A549 (cell line): ENCODE measurements at regions not wholly inside any gene's neighbourhood (a gene's known extent, or its start where the extent isn't known, plus 50 kb on each side); places are given as distances from the start of the nearest gene placed in this dataset.

Source experiments
- CTCF ChIP-seq: fragments of >200 bp; sonication (Bioruptor Twin); formaldehyde crosslinking; IDR thresholded peaks from 3 replicates; pipeline ENCODE4 v1.5.1; 2016
- JUN ChIP-seq, 2 experiments: fragments of >200 bp; sonication (Bioruptor Twin); formaldehyde crosslinking; IDR thresholded peaks; 2 replicates in 1 of 2; 3 replicates in 1 of 2; pipeline ENCODE4 v1.6.1; 2016 to 2017

- no peak for TF ChIP-seq CTCF
- TF ChIP-seq JUN (IDR thresholded peaks at IDR 0.05), result no peak
These were observed 221.9 kb downstream of the SREK1 start for GRCh38 chr5:66365981-66366380.
